ENCODE measurements at regions not wholly inside any gene's neighbourhood (a gene's known extent, or its start where the extent isn't known, plus 50 kb on each side); places are given as distances from the start of the nearest gene placed in this dataset.

DNA sequence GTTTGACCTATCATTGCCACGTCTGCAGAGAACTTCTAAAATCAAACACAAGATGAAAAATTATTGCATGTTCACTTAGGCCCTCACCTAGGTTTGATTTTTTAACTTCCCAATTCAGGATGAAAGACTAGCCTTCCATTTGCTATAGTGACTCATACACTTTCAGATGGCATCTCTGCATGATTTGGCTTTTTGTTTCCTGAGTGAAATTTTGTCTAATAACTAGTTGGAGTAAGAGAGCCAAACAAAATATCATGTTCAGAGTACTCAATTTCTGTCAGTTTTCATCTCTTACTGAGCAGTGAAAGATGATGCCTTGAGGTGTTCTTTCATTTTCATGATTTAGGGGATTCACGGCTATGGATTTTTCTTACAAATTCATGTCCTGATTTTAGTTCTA is 122.9 kb downstream of the NSUN3 start:
- TF ChIP-seq, protein P1, sequence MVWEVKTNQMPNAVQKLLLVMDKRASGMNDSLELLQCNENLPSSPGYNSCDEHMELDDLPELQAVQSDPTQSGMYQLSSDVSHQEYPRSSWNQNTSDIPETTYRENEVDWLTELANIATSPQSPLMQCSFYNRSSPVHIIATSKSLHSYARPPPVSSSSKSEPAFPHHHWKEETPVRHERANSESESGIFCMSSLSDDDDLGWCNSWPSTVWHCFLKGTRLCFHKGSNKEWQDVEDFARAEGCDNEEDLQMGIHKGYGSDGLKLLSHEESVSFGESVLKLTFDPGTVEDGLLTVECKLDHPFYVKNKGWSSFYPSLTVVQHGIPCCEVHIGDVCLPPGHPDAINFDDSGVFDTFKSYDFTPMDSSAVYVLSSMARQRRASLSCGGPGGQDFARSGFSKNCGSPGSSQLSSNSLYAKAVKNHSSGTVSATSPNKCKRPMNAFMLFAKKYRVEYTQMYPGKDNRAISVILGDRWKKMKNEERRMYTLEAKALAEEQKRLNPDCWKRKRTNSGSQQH (CRISPR knock-in tag; IDR thresholded peaks at IDR 0.05): no peak
- TF ChIP-seq CHCHD3 (CRISPR knock-in tag; IDR thresholded peaks at IDR 0.05) (no peak), CCAR2 (IDR thresholded peaks at IDR 0.05; ENCODE audit: low read depth, low read length) (no peak), NFE2L1 (tag; IDR thresholded peaks at IDR 0.05; ENCODE audit: borderline replicate concordance, low read depth) (no peak), TAF1 (IDR thresholded peaks at IDR 0.05; ENCODE audit: control insufficient read depth, extremely low read depth, insufficient read depth, low read length, severe bottlenecking) (no peak), ETV1 (tag; conservative IDR thresholded peaks at IDR 0.05; ENCODE audit: low read depth) (no peak), POLR2A (conservative IDR thresholded peaks at IDR 0.05) (no peak), BRCA1 (IDR thresholded peaks at IDR 0.05) (no peak), BRCA1 (CRISPR knock-in tag; IDR thresholded peaks at IDR 0.05) (no peak), ZNF785 (CRISPR knock-in tag; IDR thresholded peaks at IDR 0.05) (no peak), HMG20B (CRISPR knock-in tag; IDR thresholded peaks at IDR 0.05) (no peak), SMARCE1 (IDR thresholded peaks at IDR 0.05) (no peak)
- TF ChIP-seq, protein P2, sequence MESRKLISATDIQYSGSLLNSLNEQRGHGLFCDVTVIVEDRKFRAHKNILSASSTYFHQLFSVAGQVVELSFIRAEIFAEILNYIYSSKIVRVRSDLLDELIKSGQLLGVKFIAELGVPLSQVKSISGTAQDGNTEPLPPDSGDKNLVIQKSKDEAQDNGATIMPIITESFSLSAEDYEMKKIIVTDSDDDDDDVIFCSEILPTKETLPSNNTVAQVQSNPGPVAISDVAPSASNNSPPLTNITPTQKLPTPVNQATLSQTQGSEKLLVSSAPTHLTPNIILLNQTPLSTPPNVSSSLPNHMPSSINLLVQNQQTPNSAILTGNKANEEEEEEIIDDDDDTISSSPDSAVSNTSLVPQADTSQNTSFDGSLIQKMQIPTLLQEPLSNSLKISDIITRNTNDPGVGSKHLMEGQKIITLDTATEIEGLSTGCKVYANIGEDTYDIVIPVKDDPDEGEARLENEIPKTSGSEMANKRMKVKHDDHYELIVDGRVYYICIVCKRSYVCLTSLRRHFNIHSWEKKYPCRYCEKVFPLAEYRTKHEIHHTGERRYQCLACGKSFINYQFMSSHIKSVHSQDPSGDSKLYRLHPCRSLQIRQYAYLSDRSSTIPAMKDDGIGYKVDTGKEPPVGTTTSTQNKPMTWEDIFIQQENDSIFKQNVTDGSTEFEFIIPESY (CRISPR knock-in tag; IDR thresholded peaks at IDR 0.05): no peak
- TF ChIP-seq, protein P3, sequence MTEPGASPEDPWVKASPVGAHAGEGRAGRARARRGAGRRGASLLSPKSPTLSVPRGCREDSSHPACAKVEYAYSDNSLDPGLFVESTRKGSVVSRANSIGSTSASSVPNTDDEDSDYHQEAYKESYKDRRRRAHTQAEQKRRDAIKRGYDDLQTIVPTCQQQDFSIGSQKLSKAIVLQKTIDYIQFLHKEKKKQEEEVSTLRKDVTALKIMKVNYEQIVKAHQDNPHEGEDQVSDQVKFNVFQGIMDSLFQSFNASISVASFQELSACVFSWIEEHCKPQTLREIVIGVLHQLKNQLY (CRISPR knock-in tag; conservative IDR thresholded peaks at IDR 0.05): no peak
- TF ChIP-seq, protein P4, sequence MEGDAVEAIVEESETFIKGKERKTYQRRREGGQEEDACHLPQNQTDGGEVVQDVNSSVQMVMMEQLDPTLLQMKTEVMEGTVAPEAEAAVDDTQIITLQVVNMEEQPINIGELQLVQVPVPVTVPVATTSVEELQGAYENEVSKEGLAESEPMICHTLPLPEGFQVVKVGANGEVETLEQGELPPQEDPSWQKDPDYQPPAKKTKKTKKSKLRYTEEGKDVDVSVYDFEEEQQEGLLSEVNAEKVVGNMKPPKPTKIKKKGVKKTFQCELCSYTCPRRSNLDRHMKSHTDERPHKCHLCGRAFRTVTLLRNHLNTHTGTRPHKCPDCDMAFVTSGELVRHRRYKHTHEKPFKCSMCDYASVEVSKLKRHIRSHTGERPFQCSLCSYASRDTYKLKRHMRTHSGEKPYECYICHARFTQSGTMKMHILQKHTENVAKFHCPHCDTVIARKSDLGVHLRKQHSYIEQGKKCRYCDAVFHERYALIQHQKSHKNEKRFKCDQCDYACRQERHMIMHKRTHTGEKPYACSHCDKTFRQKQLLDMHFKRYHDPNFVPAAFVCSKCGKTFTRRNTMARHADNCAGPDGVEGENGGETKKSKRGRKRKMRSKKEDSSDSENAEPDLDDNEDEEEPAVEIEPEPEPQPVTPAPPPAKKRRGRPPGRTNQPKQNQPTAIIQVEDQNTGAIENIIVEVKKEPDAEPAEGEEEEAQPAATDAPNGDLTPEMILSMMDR (IDR thresholded peaks at IDR 0.05 in 2 of 3, conservative IDR thresholded peaks at IDR 0.05 in 1 of 3; ENCODE audit: insufficient read depth in 2 of 3, low read depth in 1 of 3, low read length in 3 of 3): no peak

Measured in K562 (cell line).